HG02588 (cell line): ENCODE measurements at regions not wholly inside any gene's neighbourhood (a gene's known extent, or its start where the extent isn't known, plus 50 kb on each side); places are given as distances from the start of the nearest gene placed in this dataset.

Experiments used
- ATAC-seq: cut with Tn5 transposase; IDR thresholded peaks from one replicate; pipeline ENCODE4 v1.9.1; 2021; ENCODE audit warnings: mild to moderate bottlenecking, moderate library complexity; ENCODE audit not compliant: unreplicated experiment

DNA sequence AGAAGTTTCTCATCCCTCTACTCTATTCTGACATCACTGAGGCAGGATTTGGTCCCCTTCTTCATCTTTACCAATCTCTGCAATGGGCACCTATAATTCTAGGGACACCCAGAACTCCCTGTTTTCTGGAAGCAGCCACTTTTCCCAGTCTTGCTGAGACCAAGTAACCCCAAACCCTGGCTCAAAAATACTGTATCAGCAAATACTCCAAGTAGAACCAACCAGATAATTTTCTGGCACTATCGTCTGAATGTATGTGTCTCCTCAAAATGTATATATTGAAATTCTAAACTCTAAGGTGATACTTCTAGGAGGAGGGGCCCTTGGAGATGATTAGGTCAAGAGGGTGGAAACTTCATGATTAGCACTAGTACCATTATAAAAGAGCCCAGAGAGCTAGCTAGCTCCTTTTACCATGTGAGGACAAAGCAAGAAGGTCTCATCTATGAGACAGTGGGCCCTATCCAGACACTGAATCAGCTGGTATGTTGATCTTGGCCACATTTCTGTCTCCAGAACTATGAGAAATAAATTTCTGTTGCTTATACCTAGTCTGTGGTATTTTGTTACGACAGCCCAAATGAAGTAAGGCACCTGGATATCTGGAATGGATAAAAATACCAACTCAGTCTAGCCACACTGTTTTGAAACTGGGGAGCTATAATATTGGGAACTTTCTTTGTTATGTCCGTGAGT is 464.4 kb downstream of the CDH11 start:
- ATAC-seq, result no peak

- ATAC-seq, result no peak
These were observed 465.4 kb downstream of the CDH11 start for GRCh38 chr16:64656471-64656870.

DNA sequence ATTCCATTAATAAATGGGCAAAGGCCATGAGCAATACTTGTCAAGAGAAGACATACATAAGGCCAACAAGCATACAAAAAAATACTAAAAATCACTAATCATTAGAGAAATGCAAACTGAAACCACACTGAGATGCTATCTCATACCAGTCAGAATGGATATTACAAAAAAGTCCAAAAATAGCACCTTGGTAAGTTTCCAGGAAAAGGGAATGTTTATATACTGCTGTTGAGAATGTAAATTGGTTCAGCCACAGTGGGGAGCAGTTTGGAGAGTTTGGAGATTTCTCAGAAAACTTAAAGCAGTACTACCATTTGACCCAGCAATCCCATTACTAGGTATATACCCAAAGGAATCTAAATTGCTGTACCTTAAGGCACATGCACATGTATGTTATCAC is 467.7 kb downstream of the CDH11 start:
- no peak for ATAC-seq

DNA sequence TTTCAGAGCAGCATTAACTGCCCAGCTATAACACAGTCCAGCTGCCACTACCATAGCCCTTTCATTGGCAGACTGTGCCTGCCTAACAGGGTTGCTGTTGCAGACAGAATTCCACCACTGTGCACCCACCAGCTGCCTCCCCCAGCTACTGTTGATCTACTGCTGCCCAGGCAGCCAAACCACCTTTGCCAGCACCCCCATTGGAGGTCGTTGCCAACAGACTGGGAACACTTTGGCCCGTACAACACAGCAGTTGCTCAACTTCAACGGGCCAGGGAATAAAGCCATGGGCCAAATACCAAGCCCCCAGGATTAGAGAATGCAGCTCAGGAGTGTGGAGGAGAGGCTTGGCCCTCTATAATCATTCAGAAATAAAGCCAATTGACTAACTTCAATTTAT is 473.6 kb downstream of the CDH11 start:
- no peak for ATAC-seq

DNA sequence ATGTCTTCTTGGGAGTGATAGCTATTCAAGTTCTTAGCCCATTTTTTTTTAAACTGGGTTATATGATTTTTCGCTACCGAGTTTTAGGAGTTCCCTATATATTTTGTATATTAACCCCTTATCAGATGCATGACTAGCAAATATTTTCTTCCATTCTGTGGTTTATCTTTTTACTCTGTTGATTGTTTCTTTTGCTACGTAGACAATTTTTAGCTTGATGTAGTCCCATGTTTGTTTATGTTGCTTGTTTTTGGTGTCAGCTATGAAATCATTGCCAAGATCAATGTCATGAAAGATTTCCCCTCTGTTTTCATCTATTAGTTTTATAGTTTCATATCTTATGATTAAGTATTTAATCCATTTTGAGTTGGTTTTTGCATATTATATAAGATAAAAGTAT is 480.5 kb downstream of the CDH11 start:
- ATAC-seq, result no peak

- ATAC-seq, result no peak
These were observed 483.1 kb downstream of the CDH11 start for GRCh38 chr16:64638766-64639165.

GRCh38 chr16:64629622-64630021 is 492.2 kb downstream of the CDH11 start:
- ATAC-seq, result no peak

DNA sequence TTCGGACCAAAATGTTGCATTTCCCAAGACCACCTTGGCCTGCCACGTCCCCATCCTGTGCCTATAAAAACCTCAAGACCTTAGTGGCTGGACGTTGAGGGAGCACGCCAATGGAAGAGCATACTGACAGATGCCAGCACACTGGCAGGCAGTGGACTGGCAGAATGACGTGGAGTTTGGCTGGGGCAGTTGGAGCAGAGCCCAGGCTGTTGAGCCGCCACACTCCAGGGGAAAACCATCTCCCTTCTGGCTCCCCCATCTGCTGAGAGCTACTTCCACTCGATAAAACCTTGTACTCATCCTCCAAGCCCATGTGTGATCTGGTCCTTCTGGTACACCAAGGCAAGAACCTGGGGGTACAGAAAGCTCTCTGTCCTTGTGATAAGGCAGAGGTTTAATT is 494.1 kb downstream of the CDH11 start:
- no peak for ATAC-seq

GRCh38 chr16:64627288-64627687 is 494.6 kb downstream of the CDH11 start:
- no peak for ATAC-seq

DNA sequence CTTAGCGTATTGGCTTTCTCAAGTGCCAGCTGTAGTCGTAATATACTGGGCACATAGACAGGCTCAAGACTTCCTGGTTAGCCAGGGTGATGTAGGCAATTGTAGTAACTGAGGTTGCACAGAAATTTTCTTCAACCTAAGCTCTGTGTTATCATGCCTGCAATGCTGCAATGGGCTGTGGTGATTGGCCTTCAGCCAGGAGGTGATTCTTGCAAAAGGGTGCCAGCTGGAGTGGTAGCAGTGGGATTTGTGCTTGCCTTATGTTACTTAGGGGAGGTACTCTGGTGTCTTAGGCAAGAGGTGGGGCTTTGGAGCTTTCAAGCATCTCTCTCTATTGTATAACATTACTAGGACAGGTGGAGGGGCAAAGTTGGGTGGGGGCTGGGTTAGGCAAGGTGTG is 495.1 kb downstream of the CDH11 start:
- no peak for ATAC-seq

GRCh38 chr16:64621616-64622015 is 500.2 kb downstream of the CDH11 start:
- no peak for ATAC-seq

DNA sequence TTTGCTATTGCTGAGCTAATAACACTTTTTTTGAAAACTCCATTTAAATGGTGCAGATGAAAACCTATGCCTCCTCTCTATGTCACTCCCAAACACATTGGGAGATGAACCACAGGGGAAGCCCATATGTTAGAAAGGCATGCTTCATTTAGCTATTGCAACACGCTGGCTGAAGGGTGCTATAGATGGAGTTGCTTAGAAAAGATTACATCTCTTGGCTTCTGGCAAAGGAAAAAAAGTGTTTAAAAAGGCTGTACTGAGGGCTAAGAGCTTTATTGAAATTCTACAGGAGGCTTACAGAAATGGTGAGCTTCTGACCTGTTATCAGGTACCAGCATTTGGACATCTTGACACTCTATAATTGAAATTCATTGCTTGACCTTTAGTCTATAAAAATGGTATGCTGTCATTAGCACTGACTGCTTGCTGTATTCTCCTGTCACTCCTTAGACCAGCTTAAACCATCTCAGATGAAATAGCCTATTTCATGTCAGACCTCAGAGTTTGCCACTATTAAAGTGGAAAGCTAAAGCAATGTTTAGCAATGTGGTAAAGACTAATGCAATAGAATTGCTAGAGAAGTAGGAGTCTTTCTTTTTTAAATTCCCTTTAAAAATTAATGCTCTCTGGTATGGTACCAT is 503.9 kb downstream of the CDH11 start:
- ATAC-seq, result no peak

DNA sequence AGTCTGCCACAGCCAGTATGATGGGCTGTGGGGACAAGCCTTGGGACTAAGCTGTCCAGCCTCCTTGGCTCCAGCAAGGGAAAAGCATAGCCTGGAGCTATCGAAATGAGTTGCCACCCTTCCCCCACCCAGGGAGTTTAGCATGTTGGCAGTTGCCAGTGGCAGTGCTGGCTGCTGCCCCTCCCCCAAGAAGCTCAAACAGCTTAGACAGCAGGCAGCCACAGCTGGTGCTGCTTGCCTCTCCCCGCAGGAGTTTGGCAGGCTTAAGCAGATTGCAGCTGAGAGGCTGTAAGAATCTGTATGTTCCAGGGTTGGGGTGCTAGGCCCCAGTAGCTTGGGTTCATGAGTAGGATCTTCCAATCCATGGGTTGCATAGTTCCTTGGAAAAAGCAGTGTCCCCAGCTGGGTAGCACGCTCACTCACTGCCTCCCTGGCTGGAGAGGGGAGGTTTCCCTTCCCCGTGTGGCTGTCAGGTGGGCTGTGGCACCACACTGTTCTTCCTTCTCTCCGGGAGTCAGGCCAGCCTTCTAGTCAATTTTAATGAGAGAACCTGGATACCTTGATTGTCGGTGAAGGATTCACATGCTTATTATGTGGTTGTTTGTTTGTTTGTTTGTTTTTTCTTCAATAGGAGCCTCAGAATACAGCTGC is 506.1 kb downstream of the CDH11 start:
- no peak for ATAC-seq

DNA sequence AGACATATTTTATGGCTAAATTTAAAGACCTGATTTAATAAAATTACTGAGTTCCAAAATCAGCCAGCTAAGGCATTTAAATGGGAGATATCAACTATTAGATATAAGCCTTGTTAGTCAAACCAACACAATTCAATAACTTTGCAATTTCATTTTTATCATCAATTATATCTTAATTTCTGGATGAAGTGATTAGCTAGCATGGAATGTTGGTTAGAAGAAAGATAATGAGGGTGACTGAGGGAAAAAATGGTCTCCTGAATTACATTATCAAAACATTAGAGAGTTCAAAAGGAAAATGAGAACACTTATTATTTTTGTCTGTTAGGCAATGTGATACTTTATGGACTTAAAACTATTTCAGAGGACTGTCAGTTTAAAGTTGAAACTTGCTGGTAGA is 525.7 kb downstream of the CDH11 start:
- no peak for ATAC-seq

GRCh38 chr16:64590513-64590912 is 531.4 kb downstream of the CDH11 start:
- no peak for ATAC-seq

DNA sequence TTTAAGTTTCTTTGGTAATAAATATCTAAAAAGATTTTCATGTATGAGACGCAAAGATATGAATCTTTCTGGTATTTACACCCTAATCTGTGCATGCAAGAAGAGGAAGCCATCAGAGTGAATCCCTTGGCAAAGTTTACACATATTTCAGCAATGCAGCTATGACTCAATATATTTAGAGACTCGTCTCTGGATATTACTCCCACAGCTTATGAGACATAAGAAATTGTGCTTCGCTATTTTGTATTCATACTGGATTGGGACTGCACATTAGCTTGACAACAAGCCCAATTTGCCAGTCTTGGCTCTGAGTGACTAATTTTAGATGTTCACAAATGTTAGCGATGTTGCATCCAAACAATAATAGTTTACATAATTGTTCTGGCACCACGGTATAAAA is 532.0 kb downstream of the CDH11 start:
- no peak for ATAC-seq

DNA sequence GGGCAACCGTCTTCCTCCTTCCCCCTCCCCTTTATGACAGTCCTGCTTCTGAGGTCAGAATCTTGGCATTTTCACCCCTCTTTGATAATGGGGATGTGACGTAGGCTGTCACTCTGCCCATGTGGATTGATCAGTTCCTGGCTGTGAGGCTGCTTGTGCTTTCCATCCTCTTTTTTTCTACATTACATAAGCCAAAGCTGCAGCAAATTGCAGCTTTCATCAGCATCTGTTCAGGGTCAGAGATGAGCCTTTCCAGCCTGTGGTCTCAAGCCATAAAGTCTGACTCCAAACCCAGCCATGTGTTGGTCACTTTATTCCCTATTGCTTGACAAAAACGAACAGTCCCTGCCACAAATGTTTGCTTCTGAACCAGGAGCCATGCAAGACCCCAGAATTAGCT is 535.1 kb downstream of the CDH11 start:
- ATAC-seq, result no peak

DNA sequence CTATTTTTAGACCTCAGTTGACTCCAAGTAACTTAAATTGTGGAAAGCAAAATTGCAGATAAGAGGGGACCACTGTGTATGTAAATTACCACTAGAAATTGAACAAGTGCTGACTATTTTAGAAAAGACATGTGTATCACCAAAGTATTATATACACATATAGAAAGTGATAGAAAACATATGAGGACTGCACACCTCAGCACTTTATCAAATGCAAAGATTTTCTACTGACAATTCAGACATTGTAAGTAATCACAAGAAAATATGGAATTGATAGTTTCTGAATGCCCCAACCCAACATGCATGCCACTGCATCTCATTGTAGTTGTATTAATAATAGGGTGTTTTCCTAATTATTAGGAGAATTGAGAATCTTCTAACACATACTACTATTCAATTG is 536.5 kb downstream of the CDH11 start:
- ATAC-seq, result no peak

- ATAC-seq, result no peak
These were observed 541.3 kb downstream of the CDH11 start for GRCh38 chr16:64580558-64580957.

DNA sequence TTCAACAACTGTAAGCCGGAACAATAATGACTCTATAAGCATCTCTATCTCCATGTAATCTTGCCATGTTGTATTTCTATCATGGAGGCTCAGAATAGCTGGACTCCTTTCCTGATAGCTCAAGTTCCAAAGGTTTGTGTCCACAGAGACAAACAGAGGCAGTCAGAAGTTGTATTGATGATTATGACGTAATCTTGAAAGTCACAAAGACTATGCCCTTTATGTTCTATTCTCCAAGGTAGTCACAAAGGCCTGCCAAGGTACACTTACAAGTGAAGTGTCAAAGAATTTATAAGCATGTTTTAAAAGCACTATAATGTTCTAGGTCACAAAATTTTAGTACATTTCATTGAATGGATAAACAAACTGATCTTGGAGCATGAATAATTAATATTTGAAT is 542.2 kb downstream of the CDH11 start:
- no peak for ATAC-seq

DNA sequence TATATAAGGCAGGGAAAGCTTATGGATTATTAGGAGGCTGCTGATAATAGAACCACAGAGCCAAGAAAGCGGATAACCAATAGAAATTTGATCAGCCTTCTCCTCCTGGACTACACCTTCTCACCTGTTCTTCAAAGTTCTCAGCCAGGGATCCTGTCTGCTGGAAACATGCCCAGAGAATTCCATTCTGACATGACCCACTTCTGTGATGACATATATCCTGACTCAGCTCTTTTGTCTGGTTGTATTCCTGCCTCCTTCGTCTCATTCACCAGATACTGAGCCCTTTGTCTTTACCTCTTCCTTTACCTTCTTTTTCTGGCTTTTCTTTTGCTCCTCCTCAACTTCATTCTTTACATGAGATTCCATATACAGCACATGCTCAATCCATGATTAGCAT is 576.1 kb downstream of the CDH11 start:
- ATAC-seq, result no peak

- no peak for ATAC-seq
These were observed 577.0 kb downstream of the CDH11 start for GRCh38 chr16:64544859-64545258.
